Stimulated activated CD4-positive, alpha-beta T cell treated with anti-CD3 and anti-CD28 coated beads, Interleukin-4, amount 100 ng/mL, for 48 hours (primary cell): ENCODE measurements at regions not wholly inside any gene's neighbourhood (a gene's known extent, or its start where the extent isn't known, plus 50 kb on each side); places are given as distances from the start of the nearest gene placed in this dataset.
"Not testable (repeated sequence)": the region's sequence is repeated elsewhere in the genome, so short reads cannot be mapped to it uniquely, and the experiment has no call there.

Source experiments
- DNase-seq, 2 donors: peaks; one replicate each; pipeline ENCODE4 v3.0.0-alpha.2; 2020; ENCODE audit warnings: low read depth in 2 of 2

- no peak for DNase-seq
These were observed 72.5 kb downstream of the FAM50B start for GRCh38 chr6:3921663-3922062.

- not testable (repeated sequence) for DNase-seq
These were observed 73.4 kb downstream of the FAM50B start for GRCh38 chr6:3922619-3923018.

- not testable (repeated sequence) for DNase-seq
These were observed 76.3 kb downstream of the FAM50B start for GRCh38 chr6:3925223-3926149.

GRCh38 chr6:3926150-3926482 lies 76.9 kb downstream of the FAM50B start:
- no peak for DNase-seq

GRCh38 chr6:3928111-3928510 lies 78.9 kb downstream of the FAM50B start:
- no peak for DNase-seq

- no peak for DNase-seq
These were observed 80.2 kb downstream of the FAM50B start for GRCh38 chr6:3929281-3929798.

- no peak for DNase-seq
These were observed 88.3 kb downstream of the FAM50B start for GRCh38 chr6:3937438-3937837.

DNA sequence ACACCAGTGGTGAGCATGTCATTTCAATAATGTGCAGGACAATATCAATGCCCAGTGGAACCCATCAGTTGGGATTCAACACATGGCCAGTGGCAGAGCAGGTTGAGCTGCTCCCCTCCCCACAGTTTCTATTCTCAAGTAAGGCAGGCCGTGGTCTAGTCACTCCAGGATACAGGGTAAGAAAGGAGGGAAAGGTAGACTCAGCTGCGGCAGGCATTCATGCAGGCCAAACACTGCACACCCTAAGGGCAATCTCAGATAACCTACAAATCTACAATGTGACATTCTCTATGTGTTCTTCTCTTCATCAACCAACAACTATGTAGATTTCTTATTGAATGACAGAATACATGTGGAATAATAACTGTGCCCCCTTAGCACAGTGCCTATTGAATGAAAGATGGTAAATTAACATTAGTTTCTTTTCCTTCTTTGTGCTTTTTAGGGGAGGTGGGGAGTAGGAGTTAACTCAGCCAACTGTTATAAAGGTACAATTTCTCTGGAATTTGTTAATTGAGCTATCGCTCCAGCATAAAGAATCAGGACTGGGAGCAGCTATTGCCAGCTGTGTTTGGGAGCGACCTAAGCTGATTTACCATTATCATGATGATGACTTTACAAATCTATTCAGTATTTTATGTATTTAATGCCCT lies 89.7 kb downstream of the FAM50B start:
- no peak for DNase-seq

DNA sequence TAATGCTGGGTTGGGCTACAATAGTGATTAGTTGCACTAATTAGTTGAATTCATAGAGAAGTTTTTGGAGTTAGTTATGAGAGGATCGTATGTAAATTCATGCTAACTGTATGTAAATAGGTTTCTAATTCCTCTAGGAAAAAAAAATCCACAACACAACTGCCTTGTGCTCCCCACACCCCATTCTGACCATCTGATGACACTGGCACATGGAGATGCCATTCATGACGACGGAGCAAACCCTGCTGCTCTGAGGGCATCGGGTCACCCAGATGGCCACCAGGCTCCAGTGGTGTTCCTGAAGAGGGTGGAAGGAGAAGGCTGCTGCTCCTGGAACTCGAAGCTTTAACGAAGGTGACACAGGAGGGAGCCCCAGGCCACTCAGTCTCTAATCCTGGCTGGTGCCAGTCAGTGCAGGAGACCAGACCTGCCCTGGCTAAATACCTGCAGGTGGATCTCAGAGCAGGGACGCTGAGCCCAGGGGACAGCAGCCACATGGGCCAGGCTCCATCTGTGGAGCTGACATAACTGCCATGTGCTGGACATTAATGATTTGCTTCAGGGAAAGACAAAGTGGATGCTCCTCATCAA lies 90.3 kb downstream of the FAM50B start:
- DNase-seq, result no peak

DNA sequence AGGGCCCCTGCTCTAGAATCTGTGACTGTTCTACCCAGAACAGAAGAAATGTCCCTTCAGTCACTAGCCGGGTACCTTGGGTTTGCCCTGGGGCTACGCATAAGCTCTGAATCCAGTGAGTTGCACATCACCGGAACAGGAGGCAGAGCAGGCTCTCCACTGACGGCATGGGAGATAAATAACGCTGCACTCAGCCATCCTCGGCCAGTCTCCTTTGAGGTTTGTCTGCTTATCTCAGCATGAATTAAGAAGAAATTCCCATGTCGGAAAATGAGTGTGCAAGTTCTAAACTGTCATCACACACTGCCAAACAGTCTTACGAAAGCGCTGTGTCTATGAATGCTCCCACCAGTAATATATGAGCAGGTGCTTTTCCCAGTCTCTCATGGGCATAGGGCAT lies 90.8 kb downstream of the FAM50B start:
- no peak for DNase-seq

DNA sequence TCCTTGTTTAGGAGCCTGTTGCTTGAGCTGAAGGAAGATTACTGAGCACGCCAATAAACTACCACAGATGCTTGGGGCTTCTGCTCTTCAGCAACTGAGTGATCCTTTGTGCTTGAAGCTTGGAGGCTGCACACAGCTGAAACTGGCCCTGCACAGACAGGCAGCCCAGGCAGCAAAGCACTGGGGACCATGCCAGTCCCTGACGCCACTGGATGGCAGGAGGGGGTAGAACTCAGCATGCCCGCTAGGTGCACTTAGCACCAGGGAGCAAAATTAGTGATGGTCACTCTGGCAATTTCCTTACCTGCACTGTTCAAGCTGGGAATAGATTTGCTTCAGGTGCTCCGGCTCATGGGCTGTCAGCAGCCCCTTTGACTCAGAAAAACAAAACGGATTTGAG lies 91.5 kb downstream of the FAM50B start:
- DNase-seq, result no peak

DNA sequence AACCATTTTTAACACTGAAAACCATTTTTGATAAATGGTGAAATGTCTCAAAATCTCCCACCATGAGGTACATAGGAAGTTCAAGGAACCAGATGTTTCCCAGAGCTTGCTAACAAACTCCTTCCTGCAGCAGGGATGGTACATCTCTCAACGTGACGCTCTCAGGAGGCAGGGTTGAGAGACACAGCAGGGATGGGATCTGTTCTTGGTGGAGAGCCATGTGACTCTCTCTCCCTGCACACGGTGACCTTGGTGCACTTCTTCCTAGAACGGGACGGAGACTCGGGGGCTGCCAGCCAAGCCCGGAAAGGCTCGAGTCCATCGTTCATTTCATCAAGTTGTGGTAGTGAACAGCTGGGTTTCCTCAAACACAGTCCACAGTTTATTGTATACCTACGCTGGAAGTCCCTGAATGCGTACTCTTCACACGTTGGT lies 94.2 kb downstream of the FAM50B start:
- no peak for DNase-seq

DNA sequence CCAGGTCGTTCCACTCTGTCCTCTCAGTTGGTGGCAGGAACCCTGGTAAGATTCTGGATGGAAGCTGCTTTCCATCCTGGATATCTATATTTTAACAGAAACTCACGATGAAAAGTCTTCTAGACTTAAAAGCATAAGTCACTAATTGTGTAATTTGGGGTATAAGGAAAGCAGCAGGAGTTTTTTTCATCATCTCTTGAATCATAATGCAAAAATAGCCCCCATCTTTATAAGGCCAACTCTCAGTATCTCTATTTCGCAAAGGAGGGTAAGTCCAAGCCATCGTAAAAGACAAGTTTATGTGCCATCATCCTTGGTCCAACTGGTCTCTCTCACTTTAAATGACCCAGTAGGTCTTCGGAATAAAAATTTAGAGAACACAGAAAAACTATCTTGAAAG lies 95.1 kb downstream of the FAM50B start:
- no peak for DNase-seq

DNA sequence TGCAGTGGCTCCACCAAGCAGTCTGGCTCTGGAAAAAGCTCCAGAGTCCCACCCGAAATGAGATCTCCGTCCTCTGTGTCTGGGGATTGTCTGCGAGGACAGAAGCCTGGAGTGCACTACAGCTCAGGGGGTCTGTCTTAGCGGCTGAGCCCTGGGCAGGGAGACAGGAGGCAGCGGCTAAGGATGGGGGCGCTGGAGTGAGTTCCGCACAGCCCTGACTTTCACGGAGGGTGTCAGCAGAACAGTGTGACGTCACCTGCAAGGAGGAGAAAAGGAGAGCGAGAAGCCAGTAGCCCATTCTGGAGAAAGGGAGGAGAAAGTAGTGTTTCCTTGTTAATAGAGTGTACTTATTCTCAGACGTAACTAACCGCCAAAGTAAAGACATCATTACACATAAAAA lies 97.6 kb downstream of the FAM50B start:
- no peak for DNase-seq

- no peak for DNase-seq
These were observed 99.7 kb downstream of the FAM50B start for GRCh38 chr6:3948866-3949265.

DNA sequence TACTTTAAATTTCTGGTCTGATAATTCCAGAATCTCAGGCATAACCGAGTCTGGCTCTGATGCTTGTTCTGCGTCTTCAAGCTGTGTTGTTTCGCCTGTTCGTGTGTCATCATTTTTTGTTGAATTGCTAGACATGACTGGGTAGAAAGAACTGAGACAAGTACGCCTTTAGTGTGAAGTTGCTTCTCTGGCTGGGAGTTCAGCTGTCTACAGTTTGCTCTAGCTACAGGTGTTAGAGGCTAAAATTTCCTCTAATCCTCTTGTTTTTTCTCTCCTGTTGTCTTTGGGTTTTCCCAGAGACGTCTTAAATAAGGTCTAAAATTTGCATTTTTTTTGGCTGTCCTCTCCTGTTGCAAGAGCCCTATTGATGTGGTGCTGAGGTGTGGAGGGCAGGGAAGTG lies 100.3 kb downstream of the FAM50B start:
- no peak for DNase-seq

DNA sequence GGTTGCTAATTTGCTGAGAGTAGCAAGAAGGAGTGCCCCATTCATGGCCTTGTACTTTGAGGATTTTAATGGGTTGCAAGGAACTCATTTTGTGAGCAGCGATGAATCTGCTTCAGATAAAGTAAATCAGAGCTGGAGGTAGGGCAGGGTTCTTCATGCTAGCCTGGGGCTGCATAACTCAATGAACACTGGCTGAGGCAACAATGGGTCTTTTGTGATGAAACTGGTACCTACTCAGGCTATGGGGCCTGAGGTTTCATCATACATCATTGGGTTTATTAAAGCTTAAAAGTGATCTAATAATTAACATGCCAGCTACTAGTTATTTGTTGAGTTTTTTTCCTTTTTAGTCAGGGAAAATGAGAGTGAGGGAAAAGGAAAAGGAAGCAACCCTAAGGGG lies 106.9 kb downstream of the FAM50B start:
- DNase-seq, result no peak

- no peak for DNase-seq
These were observed 108.1 kb downstream of the FAM50B start for GRCh38 chr6:3957321-3957720.

DNA sequence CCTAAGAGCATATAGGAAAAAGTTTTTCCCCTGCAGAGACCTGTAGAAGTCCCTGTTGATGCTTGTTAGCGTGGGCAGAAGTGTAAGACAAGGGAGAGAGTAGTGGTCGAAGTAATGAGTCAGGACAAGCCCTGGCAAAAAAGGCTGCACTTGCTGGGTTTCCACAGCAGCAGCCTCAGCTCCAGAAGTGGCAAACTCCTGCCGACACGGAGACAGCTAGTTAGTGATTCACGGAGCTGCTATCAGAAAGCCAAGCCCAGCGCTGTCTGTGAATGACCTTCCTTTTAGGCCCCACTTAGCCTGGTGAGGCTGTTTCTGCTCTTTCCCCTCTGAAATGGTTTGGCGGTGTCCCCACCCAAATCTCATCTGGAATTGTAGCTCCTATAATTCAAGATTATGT lies 109.1 kb downstream of the FAM50B start:
- DNase-seq, result no peak

- no peak for DNase-seq
These were observed 110.2 kb downstream of the FAM50B start for GRCh38 chr6:3959385-3959784.

GRCh38 chr6:3960754-3961361 lies 111.7 kb downstream of the FAM50B start:
- no peak for DNase-seq

DNA sequence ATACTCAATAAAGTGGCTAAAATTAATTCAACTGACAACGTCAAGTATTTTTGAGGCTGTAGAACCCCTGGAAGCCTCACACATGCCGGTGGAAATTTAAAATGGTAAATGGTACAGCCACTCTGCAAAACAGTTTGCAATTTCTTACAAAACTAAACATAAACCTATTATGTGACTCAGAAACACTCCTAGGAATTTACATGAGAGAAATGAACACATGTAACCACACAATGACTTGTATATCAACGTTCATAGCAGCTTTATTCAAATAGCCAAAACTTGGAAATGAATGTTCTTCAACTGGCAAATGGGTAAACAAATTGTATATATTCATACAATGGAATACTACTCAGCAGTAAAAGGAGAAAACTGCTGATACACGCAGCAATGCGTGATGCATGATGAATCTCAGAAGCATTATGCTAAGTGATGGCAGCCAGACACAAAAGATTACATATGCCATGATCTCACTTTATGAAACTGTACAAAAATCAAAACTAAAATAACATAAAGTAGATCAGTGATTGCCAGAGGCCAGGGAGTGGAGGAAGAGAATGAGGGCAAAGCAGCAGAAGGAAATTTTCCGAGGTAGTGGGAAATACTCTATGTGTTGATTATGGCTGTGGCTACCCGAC lies 112.5 kb downstream of the FAM50B start:
- DNase-seq, result no peak
